Neural progenitor cell (in vitro differentiated cells): ENCODE measurements at regions not wholly inside any gene's neighbourhood (a gene's known extent, or its start where the extent isn't known, plus 50 kb on each side); places are given as distances from the start of the nearest gene placed in this dataset.
"Not testable (repeated sequence)": the region's sequence is repeated elsewhere in the genome, so short reads cannot be mapped to it uniquely, and the experiment has no call there.

ENCODE experiments used
- EZH2 ChIP-seq: fragments of 200-600 bp; sonication (generic); IDR thresholded peaks from 2 replicates; pipeline ENCODE4 v1.6.1; 2017; ENCODE audit warnings: antibody characterized with exemption, mild to moderate bottlenecking, moderate library complexity
- TF ChIP-seq, protein P1 (sequence below): fragments of 200-600 bp; sonication (generic); IDR thresholded peaks from 2 replicates; pipeline ENCODE4 v1.5.1; 2017; ENCODE audit warnings: antibody characterized with exemption, mild to moderate bottlenecking

DNA sequence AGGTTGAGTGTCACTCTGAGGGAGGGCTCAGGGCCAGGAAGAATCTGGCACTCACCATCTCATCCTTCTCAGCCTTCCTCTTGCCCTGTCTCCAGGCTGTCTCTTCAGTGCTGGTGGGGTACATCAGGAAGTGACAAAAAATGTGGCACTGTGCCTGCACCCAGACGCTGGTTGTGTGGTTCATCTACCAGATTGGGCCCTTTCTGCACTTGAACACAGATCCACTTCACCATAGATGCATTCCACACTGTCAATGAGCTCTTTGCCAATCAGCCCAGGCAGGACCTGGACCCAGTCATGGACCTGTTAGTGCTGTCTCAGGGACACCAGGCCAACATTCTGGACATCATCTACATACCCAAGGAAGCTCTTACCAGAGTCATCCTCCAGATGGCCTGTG lies 247.7 kb downstream of the CWH43 start:
- TF ChIP-seq, protein P1, sequence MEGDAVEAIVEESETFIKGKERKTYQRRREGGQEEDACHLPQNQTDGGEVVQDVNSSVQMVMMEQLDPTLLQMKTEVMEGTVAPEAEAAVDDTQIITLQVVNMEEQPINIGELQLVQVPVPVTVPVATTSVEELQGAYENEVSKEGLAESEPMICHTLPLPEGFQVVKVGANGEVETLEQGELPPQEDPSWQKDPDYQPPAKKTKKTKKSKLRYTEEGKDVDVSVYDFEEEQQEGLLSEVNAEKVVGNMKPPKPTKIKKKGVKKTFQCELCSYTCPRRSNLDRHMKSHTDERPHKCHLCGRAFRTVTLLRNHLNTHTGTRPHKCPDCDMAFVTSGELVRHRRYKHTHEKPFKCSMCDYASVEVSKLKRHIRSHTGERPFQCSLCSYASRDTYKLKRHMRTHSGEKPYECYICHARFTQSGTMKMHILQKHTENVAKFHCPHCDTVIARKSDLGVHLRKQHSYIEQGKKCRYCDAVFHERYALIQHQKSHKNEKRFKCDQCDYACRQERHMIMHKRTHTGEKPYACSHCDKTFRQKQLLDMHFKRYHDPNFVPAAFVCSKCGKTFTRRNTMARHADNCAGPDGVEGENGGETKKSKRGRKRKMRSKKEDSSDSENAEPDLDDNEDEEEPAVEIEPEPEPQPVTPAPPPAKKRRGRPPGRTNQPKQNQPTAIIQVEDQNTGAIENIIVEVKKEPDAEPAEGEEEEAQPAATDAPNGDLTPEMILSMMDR: not testable (repeated sequence)
- TF ChIP-seq EZH2: not testable (repeated sequence)
